ENCODE measurements at regions not wholly inside any gene's neighbourhood (a gene's known extent, or its start where the extent isn't known, plus 50 kb on each side); places are given as distances from the start of the nearest gene placed in this dataset.

DNA sequence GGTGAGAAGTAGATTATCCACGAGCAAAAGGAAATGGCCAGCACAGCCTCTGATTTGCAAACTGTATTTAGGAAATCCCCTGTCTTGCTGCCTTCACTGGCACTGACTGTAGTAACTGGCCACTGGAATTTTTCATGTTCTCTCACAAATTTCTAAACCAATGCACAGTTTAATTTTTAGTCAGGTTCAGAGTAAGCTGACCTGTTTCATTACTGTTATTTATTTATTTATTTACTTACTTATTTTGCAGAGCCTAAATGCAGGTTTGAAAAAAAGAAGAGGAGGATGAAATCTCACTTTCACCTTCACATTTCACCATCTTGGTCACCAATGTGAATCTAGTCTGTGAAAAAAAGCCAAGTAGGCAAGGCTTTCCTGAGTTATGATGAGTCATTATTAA, 291.0 kb downstream of the PLOD2 start:
- no peaks in the 10 kb centered on the region for H3K36me3 Mint-ChIP-seq (ENCODE audit: low read depth)
- ChIA-PET POLR2A (no interaction called here), CTCF (no interaction called here)
- no peaks in the 10 kb centered on the region for H3K27me3 ChIP-seq (ENCODE audit: control insufficient read depth in 1 of 2, insufficient read depth in 2 of 2, low read length in 2 of 2)
- DNase-seq (no peak), ATAC-seq (ENCODE audit: poor library complexity) (no peak)
- TF ChIP-seq CTCF (IDR thresholded peaks at IDR 0.05): no peak
- H3K27ac ChIP-seq (ENCODE audit: low read depth in 1 of 2, low read length in 2 of 2): no peak overlapping the region
- no peaks in the 10 kb centered on the region for H3K36me3 ChIP-seq (ENCODE audit: insufficient read depth, low read length)
- no peaks in the 10 kb centered on the region for H3K9me3 ChIP-seq (ENCODE audit: control insufficient read depth in 1 of 2, insufficient read depth in 1 of 2, low read length in 2 of 2)
- no peaks in the 10 kb centered on the region for H3K4me1 ChIP-seq (ENCODE audit: insufficient read depth, low read length)
- H3K27ac Mint-ChIP-seq: no peak overlapping the region
- intact Hi-C loops (cut with DNase I, micrococcal nuclease): no loop called here
- no peaks in the 10 kb centered on the region for H3K27me3 Mint-ChIP-seq
- no peak overlapping the region for H3K4me3 ChIP-seq (ENCODE audit: low read length)
- H3K9me3 Mint-ChIP-seq: peaks cover 5% of the 10 kb centered on the region
- H3K4me3 Mint-ChIP-seq: no peak overlapping the region
- H3K4me1 Mint-ChIP-seq (ENCODE audit: low read depth): no peaks in the 10 kb centered on the region

DNA sequence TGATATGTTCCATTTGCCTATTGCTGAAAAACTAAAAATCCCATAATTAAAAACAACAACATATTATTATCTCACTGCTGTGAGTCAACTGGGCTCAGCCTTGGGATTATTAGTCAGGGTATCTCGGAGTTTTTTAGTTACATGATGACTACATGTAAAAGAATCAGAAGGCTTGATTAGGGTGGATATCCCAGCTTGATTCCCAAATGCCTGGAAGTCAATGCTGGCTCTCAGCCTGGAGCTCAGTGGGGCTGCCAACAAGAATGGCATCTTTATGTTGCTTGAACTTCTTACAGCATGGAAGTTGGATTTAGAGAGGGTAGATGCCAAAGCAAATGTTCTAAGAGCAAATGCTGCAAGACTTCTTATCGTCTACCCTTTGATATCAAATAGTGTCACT, 278.5 kb downstream of the PLOD2 start:
- Mint-ChIP-seq H3K9me3 (peaks cover 3% of the 10 kb centered on the region), H3K4me3 (no peak overlapping the region), H3K36me3 (ENCODE audit: low read depth) (no peaks in the 10 kb centered on the region), H3K27me3 (no peaks in the 10 kb centered on the region), H3K27ac (no peak overlapping the region), H3K4me1 (ENCODE audit: low read depth) (no peaks in the 10 kb centered on the region)
- intact Hi-C loops (cut with DNase I, micrococcal nuclease): no loop called here
- ATAC-seq (ENCODE audit: poor library complexity) (no peak), DNase-seq (no peak)
- Histone ChIP-seq H3K27me3 (ENCODE audit: control insufficient read depth in 1 of 2, insufficient read depth in 2 of 2, low read length in 2 of 2) (no peaks in the 10 kb centered on the region), H3K4me3 (ENCODE audit: low read length) (no peak overlapping the region), H3K4me1 (ENCODE audit: insufficient read depth, low read length) (no peaks in the 10 kb centered on the region), H3K36me3 (ENCODE audit: insufficient read depth, low read length) (no peaks in the 10 kb centered on the region), H3K9me3 (ENCODE audit: control insufficient read depth in 1 of 2, insufficient read depth in 1 of 2, low read length in 2 of 2) (peaks cover 0 to 9% of the 10 kb centered on the region in 2 experiments), H3K27ac (ENCODE audit: low read depth in 1 of 2, low read length in 2 of 2) (no peak overlapping the region)
- TF ChIP-seq CTCF (IDR thresholded peaks at IDR 0.05): no peak
- ChIA-PET POLR2A (no interaction called here), CTCF (no interaction called here)

- H3K4me1 Mint-ChIP-seq (ENCODE audit: low read depth): no peaks in the 10 kb centered on the region
- H3K27ac ChIP-seq (ENCODE audit: low read depth in 1 of 2, low read length in 2 of 2): no peak overlapping the region
- H3K27ac Mint-ChIP-seq: no peak overlapping the region
- no peak overlapping the region for H3K4me3 Mint-ChIP-seq
- intact Hi-C loops (cut with DNase I, micrococcal nuclease): no loop called here
- DNase-seq (no peak), ATAC-seq (ENCODE audit: poor library complexity) (no peak)
- no peaks in the 10 kb centered on the region for H3K27me3 ChIP-seq (ENCODE audit: control insufficient read depth in 1 of 2, insufficient read depth in 2 of 2, low read length in 2 of 2)
- H3K9me3 Mint-ChIP-seq: no peaks in the 10 kb centered on the region
- H3K36me3 Mint-ChIP-seq (ENCODE audit: low read depth): no peaks in the 10 kb centered on the region
- no peak for TF ChIP-seq CTCF (IDR thresholded peaks at IDR 0.05)
- H3K36me3 ChIP-seq (ENCODE audit: insufficient read depth, low read length): no peaks in the 10 kb centered on the region
- H3K4me1 ChIP-seq (ENCODE audit: insufficient read depth, low read length): no peaks in the 10 kb centered on the region
- no peaks in the 10 kb centered on the region for H3K9me3 ChIP-seq (ENCODE audit: control insufficient read depth in 1 of 2, insufficient read depth in 1 of 2, low read length in 2 of 2)
- H3K27me3 Mint-ChIP-seq: no peaks in the 10 kb centered on the region
- POLR2A ChIA-PET: no interaction called here
- no peak overlapping the region for H3K4me3 ChIP-seq (ENCODE audit: low read length)
- CTCF ChIA-PET: no interaction called here
These were observed 271.3 kb downstream of the PLOD2 start for GRCh38 chr3:145889730-145890129.
